Right hindlimb (tissue), 1 donor: ENCODE measurements at regions not wholly inside any gene's neighbourhood (a gene's known extent, or its start where the extent isn't known, plus 50 kb on each side); places are given as distances from the start of the nearest gene placed in this dataset.

Source experiments
- DNase-seq: peaks from one replicate; pipeline ENCODE4 v3.0.0-alpha.2; 2018

DNA sequence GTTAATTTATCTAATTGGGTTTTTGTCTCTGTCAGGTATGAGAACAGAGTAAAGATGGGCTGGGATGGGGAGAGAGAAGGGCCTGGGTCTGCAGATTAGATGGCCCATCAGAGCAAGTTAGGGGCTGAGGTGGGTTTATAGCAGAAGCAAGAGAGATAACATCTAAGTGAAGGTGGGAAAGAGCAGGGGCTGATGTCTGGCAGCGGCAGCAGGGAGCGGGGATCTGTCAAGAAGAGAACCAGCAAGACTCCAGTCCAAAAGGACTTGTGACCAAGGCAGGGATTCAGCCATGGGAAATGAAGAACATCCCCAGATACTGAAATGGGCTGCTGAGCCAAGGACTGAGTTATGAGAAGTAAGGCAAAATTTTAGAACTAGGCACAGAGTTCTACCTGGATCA lies 320.6 kb upstream of the TBL1XR1 start:
- DNase-seq = no peak

DNA sequence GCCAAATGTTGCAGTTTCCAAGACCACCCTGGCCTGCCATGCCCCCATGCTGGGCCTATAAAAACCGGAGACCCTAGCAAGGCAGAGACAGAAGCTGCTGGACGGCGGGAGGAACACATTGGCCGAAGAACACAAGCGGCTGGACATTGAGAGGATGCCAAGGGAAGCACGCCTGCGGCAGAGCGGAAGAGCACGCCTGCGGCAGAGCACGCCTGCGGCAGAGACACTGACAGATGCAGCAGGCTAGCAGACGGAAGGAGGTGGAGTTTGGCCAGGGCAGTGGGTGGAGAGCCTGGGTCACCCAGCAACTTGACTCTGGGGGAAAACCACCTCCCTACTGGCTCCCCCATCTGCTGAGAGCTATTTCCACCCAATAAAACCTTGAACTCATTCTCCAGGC lies 322.3 kb upstream of the TBL1XR1 start:
- DNase-seq = no peak

DNA sequence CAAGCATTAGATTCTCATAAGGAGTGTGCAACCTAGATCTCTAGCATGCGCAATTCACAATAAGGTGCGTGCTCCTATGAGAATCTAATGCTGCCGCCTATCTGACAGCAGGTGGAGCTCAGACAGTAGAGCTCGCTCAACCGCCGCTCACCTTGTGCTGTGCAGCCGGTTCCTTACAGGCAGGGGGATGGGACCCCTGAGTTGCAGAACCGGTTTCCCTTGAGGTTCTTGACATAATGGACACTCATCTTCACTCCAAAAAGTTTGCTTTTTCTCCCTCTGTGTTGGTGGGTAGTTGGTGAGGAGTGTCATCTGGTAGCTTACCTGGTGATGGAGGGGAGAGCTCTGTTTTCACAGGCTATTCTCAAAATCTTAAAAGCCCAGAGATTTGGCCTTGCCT lies 324.0 kb upstream of the TBL1XR1 start:
- no peak for DNase-seq

DNA sequence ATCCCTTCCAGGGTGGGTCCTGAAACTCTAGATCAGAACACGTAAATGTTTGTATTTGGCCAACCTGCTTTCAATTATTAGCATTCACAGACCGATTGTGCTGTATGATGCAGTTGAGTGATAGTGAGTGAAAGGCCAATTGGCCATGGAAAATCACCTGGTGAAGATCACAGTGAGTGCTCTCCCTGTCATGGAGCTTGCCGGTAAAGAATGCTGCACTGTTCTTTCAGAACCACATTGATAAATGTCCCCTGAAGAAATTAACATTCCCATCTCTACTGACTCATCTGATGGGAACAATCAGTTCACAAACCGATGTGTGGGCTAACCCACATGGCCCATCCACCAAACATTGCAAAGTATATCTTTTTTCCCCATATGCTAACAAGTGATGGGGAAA lies 324.8 kb upstream of the TBL1XR1 start:
- DNase-seq = no peak

DNA sequence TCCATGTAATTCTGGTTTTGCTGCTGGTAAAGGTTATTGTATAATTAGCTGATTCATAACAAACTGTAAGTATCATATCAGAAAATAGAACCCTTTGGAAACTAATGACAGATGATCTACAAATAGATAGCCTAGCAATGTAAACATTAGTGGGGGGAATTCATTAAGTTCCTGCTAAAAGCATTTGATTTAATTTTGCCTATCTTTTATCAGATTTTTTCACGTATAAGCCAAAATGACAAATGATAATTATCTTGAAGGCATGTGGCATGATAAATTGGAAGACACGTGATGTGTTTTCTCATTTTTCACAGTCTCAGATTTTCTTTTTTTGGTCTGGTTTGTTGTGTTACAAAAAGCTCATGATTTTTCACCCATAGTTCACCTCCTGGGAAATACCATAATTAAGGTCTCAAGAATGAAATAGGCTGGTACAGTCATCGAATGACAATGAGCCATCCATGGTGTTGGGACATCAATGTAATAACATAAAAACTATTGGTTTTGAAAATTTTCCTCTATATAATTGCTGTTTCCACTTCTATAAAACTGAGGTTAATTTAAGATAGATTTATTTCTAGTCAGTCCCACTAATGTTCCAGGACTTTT lies 325.9 kb upstream of the TBL1XR1 start:
- no peak for DNase-seq

DNA sequence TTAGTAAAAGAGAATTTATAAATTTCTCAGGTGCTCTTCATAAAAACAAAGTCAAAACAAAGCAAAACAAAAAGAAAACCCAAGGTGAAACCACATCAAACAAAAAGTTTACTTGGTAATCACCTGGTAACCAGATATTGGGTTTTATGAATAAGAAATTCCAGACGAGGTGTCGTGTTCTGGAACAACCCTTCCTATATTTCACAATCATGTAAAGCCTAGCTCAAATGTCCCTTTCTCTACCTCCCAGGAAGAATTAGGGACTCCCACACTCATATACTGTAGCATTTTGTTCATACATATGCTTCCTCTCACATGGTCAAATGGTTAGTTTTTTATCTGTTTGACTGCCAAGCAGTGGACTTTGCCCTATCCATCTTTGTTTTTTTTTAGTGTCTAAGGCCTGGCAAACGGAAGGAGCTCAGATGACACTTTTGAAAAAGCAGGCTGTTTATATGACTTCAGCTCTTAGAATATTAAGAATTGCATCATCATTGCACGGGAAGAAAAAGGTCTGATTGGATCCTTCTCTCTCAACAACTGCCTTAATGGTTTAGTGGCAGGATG lies 326.7 kb upstream of the TBL1XR1 start:
- DNase-seq = no peak

DNA sequence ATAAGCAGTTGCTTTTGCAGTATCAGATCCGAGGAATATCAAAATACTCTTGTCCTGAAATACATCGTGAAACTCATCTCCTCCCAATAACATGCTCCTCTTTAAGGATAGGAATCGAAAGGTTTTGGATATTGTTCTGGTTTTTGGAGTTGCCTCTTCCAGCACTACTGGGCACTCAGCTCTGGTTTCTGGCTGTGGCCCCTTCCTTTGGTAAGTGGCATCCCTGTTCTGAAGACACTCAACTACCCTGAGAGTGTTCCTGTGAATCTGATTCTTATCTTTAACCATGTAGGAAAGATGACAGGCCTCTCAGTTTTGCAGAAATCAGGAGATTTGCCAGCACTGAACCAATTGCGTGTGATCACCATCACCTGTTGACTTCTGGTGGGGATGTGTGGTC lies 327.5 kb upstream of the TBL1XR1 start:
- no peak for DNase-seq

DNA sequence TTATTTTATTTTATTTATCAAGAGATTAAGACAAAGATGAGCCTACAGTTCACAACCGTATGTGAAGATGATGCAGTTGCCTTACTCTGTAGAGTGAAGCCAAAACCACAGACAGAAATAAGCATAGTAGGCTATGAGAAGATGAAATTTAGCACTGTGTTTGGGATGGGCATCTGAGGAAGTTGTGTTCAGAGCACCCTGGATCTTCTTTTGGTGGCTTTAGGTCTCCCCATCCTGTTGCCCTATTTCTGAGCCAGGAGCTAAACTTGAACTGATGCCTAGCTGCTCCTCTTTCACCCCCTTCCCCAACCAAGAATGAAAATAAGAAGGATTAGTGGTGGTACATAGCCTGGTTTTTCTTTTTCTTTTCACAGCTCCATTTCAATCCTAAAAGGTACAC lies 328.1 kb upstream of the TBL1XR1 start:
- no peak for DNase-seq

DNA sequence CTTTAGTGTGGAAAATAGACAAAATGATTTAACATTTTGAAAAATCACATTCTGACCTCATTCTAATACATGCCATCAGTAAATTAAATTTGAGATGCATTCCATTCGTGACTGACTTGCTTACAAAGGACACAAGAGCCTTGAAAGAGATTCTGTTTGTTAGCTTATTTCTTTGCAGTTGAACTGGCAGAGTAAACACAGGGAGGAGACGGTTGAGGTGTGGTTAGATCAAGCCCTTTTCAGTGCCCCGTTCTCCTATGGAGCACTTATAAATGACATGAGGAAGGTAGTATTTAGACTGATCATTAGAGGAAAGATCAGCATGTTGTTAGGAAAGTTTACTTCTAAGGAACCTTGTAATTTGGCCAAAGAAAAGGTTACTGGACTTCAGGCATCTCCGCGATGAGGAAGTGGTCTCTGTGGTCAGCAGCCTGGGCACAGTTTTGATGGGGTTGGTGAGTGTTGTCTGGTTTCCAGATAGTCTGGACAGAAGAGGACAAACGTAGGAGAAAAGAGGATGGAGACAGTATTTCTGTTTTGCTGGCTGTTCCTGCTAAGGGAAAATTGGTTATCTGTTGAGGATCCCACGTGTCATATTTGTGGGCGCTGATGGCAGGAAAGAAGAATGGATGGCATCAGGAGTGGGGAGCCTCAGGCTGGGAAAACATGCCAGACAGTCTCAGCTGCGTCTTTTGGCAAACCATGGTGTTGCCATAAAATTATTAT lies 328.9 kb upstream of the TBL1XR1 start:
- no peak for DNase-seq

DNA sequence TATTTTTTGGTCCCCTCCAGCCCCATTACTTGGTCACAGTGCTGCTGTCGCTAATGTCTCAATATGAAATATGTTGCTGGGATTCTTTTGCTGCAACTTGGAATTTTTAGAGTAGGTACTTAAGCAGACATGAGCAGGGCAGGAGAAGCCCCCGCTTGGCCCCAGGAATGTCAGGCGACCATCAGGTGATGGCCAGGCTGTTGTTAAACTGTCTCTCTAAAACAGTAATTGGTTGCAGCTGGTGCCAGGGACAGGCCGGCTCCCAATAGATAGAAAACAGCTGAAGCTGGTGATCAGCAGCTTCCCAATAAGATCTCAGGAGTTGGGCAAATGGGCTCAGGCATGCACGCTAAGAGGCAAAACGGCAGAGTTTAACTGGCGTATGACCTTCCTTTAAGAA lies 329.9 kb upstream of the TBL1XR1 start:
- DNase-seq = no peak

DNA sequence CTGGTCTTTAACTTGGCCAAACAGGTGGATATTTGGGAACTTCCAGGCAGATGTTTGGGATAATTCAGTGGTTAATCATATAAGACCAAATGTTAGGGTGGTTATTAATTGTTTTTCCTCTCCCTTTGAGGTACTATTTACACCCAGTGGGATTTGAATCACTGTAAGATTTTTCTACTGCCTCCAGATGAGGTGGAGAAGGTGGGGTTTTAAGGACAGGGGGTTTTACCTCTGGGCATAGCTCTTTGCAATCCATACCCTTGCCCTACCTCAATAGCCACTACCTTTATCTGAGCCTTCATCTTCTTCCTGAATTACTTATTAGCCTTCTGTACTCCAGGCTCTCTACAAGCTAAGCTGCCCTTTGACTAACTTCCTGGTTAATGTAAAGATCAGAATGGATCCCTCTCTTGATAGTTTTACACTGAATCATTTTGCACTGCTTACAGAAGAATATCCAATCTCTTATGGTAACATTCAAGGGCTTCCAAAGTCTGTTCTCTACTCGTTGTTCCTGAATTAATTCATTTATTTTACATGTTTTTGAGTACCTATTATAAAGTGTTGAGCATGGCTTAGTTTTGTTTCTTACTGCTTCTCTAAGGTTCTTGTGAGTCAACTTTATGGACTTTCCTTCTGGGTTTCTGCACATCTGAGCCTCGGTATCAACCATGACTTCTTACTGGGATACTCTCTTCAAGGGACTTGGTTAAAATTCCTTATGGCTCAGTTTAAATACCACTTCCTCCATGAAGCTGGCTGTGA lies 331.2 kb upstream of the TBL1XR1 start:
- no peak for DNase-seq

DNA sequence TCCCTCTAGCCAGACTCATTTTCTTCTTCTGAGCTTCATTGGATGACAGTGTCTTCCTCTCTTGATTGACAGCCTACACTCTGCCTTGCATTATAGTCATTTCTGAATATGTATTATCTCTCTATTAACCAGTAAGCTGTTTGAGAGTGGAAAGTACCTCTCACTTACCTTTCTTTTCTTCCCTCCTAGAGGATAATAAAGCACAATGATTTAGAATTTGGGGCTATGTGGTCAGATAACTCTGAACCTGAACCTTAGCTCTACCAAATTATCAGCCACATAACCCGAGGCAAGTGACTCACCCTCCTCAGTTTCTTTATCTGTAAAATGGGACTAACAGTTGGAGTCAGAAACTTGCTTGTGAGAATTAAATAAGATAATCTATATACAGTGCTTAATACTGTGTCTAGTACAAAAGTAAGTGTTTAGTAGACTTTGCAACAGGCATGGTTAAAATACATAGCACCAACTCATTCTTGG lies 331.8 kb upstream of the TBL1XR1 start:
- DNase-seq = no peak

DNA sequence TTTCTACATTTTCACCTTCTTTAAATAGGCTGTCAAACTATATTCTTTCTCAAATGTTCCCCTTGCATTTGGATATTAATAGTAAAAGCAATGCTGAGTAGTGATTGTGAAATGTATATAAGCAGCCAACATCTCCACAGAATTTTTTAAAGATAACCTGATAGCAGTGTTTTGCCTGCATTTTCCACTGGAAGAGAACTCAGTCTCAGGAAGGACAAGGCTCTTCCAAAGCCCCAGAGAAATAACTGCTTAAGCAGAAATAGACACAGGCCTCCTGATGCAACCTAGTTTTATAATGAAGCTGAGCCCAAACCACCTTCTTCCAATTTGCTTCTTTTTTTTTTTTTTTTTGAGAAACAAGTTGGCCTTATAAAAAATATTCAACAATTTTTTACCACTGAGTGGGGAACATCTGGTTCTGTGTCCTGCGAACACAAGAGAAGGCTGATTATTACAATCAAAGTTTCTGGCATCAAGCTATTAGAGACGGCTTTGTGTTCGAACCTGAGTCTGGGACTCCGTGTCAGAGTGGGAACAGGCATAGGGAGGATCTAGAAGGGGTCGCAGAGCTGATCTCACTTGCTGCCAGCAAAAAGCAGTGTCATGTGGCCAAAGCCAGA lies 332.5 kb upstream of the TBL1XR1 start:
- no peak for DNase-seq

DNA sequence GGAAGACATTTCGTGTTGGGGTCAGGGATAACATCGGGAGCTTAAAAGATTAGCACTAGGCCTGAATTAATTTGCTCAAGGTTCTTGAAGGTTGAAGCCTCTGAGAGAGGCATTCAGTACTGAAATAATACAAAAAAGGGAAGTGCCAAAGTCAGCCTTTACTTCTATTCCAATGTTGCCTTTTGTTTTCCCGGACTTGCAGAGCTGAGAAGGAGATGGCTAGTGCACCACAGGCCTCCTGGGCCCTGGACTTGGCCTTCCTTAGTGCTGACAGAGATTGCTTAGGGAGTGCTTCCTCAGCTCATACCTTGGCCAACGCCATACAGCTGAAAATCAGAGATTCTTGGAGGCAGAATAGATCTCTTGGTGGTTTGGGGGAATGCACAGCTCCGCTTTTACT lies 333.6 kb upstream of the TBL1XR1 start:
- DNase-seq = no peak

DNA sequence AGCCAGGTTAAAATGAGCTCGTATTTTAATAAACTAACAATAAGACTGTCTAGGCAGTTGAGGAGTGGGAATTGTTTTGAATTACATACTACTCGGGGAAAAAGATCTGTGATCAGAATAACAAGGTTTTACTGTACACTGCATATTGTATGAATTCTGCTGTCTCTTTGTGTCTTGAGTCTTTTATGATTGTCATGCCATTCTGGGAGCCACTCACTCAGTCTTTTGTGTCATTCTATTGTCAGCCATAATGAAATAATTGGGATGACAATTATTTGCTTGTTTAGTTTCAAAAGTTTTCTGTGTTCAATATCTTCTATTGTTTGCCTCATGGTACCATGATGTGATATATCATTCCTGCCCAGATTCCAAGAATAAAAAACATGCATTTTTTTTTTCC lies 339.6 kb upstream of the TBL1XR1 start:
- no peak for DNase-seq

DNA sequence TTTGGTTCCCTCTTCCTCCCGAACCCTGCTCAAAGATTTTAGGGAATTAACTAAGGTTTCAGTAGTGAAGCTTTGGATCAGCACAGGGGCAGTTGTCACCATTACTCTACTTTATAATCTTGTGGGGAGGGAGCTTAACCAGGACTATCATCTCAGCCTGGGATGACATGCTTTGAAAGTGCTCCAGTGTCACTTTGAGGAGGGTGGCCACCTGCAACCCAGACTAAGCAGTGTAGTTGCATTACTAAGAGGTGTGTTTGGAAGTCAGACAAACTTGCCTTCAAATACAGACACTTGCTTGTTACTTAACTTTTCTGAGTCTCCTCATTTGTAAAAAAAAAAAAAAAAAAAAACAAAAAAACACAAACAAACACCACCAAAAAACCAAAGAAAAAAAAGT lies 340.3 kb upstream of the TBL1XR1 start:
- DNase-seq = no peak

DNA sequence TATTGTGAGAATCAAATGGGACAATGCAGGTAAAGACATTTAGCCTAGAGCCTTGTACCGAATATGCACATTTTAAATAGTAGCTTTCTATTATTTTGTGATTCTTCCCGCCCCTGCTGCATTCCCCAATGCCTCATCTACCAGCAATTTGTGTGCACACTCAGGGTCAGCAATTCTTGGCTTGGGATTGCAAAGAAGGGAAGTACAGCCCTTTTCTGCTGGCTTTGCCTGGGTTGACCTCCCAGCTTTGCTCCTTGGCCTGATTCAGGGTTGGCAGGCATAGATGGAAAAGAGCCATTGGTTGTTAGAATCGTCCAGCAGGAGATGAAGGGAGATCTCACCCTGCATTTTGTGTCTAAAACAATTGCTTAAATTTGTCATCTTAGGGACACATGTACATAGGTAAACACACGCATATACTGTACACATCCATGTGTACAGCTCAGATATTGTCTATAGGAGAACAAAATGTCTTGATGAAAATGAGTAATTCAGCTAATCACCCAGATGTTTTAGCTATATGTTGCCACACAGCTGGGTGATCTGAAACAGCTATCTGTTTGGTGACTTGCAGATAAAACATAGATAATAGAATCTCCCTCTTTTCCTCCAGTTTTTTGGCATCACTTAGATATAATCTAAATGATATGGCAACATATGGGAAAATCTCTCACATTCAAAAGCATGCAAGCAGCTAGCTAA lies 340.9 kb upstream of the TBL1XR1 start:
- DNase-seq = peak; percentile 66

DNA sequence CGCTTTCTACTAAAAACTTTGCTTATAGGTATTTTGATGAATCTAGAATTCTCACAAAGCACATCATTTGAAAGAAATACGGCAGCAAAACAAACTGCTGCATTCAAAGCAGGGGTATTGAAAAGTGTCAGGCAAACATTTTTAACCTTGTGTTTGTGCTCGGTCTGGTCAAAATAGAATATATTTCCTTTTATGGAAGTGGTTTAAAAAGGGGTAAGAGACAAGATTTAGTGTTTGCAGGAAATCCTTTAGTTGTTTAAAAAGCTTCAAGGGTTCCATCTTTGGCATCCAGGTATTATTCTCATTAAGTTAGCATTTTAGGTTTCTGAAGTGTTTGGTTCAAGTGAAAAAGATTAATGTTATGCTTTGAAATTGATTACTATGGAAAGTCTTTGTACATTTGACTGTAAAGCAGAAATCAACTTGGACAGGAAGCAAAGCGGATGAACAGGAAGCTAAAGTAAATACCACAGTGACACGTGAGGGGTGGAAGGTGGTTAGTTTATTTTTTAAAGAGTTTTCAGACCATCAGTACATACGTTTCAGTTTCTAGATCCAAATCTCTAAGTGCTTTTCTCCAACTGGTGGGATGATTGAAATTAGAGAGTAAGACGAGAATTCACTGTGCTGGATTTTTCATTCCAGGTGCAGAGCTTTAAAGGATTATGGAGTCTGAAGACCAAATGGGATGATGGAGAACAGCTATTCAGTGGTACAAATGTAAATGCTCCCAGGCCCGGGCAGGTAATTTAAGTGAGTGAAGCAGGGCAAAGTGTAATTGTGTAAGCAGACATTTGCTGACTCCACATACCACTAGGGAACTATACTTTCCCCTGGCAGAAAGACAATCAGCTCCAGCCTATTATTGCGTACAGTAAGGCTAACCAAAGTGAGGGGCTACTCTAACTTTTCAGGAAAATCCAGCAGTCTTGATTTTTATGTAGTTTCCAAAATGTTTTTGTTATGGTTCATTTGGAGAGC lies 341.8 kb upstream of the TBL1XR1 start:
- no peak for DNase-seq

DNA sequence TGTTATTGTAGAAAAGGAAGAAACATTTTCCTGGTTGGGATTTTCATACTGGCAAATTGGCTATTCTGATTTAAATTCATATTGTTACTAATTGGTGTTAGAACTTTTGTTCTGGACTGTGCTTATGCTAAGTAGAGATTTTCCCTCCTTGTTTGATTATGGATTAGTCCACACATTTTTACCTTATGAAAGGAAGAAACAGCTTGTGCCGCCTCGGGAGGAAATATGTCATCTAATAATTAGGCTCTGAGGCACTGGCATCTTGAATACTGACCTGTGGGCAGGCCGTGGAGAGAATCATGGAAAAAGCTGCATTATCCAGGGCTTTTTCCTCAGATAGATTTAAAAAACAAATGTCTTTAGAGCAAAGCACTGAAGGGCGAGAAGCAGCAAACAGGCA lies 344.3 kb upstream of the TBL1XR1 start:
- no peak for DNase-seq

DNA sequence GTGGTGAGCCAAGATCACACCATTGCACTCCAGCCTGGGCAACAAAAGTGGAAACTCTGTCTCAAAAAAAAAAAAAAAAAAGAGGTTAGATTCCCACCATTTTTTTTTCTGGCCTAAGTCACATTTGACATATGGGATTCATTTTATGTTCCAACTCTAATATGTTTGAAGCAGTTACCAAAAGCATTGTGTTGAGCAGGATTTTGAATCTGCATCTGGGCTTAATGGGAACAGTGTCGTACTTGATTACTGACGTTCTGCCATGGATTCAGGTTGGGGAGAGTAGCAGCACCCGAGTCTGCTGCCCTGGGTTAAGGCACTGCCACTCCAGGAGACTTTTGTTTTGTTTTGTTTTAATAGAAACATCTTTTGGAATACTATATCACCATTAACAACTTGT lies 348.7 kb upstream of the TBL1XR1 start:
- no peak for DNase-seq

DNA sequence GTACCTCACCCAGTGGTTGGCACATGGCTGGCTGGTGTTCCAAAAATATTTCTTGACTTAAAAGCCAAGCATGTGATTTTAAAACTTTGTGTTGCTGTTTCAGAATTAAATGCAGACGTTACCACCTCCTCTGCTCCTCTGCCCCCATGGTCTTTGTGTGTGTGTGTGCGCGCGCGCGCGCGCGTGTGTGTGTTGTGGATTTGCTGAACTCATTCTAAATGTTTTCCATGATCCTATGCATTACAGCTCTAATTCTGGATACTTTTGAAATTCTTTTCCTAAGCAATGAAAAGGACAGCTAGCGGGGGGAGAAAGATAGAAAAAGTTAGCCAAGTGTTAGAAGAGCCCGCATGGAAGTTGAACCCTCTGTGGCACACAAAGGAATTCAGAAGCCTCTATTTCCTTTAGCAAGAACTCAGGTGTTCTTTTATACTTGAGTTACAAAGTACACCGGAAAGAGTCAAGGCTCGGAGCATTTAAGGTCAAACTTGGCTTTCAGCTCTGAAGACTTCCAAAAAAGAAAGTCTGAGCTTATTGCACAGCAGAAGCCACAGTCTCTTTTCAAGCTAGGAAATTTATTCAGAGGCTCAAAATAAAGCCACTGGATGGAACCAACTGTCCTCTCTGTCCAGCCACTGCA lies 350.5 kb upstream of the TBL1XR1 start:
- no peak for DNase-seq
